Spleen (tissue), 11 donors: ENCODE measurements at regions not wholly inside any gene's neighbourhood (a gene's known extent, or its start where the extent isn't known, plus 50 kb on each side); places are given as distances from the start of the nearest gene placed in this dataset.

Experiments used
- DNase-seq: peaks from one replicate; pipeline ENCODE4 v3.0.0-alpha.2; 2020
- H3K27ac ChIP-seq, 8 donors: fragments of 200-600 bp; sonication (generic) in 7 of 8; 1 replicate in 4 of 8; 2 replicates in 4 of 8; pipeline versions ENCODE4 v1.5.0 to v1.8.0; 2016 to 2021; ENCODE audit warnings: inconsistent platforms in 4 of 8, mild to moderate bottlenecking in 4 of 8, moderate library complexity in 1 of 8
- H3K27me3 ChIP-seq, 7 donors: fragments of 200-600 bp; sonication (generic) in 6 of 7; replicated peaks in 1 of 7; 1 replicate in 4 of 7; 2 replicates in 3 of 7; pipeline versions ENCODE4 v1.5.0 to v1.8.0; 2016 to 2021; ENCODE audit warnings: inconsistent platforms in 3 of 7, mild to moderate bottlenecking in 1 of 7
- H3K36me3 ChIP-seq, 6 donors: fragments of 200-600 bp; sonication (generic) in 5 of 6; 1 replicate in 4 of 6; 2 replicates in 2 of 6; pipeline versions ENCODE4 v1.5.0 to v1.8.0; 2016 to 2021; ENCODE audit warnings: inconsistent platforms in 2 of 6
- H3K4me1 ChIP-seq, 6 donors: fragments of 200-600 bp; sonication (generic) in 5 of 6; 1 replicate in 3 of 6; 2 replicates in 3 of 6; pipeline versions ENCODE4 v1.5.0 to v1.8.0; 2016 to 2021; ENCODE audit warnings: inconsistent platforms in 3 of 6
- H3K4me3 ChIP-seq, 8 donors: fragments of 200-600 bp; sonication (generic) in 7 of 8; 1 replicate in 4 of 8; 2 replicates in 4 of 8; pipeline versions ENCODE4 v1.5.0 to v1.8.0; 2016 to 2021; ENCODE audit warnings: inconsistent platforms in 4 of 8, mild to moderate bottlenecking in 4 of 8, moderate library complexity in 2 of 8
- H3K9me3 ChIP-seq, 8 donors: fragments of 200-600 bp; sonication (generic) in 7 of 8; 1 replicate in 4 of 8; 2 replicates in 4 of 8; pipeline versions ENCODE4 v1.5.0 to v1.8.0; 2016 to 2021; ENCODE audit warnings: inconsistent platforms in 4 of 8
- POLR2A ChIP-seq, 3 donors: fragments of 450-650 bp; IDR thresholded peaks; one replicate each; pipeline ENCODE4 v1.5.1; 2017; ENCODE audit warnings: antibody characterized with exemption in 3 of 3, mild to moderate bottlenecking in 1 of 3
- POLR2AphosphoS5 ChIP-seq, 3 donors: sonication (generic); formaldehyde crosslinking; IDR thresholded peaks; one replicate each; pipeline ENCODE4 v1.5.1; 2017; ENCODE audit warnings: antibody characterized with exemption in 3 of 3
- WGBS, 5 donors: extraction: QIAGEN DNeasy Blood & Tissue Kit in 3 of 5; methylation state at CpG; one replicate each; pipeline versions ENCODE4 v1.1.5 to v1.1.7; 2013 to 2018; 5-methylcytosine and 5-hydroxymethylcytosine counted together
- intact Hi-C: fragments of 100-400 bp; cut with DNase I; formaldehyde crosslinking; loops from one replicate; pipeline ENCODE4 v1.15.0; 2023; ENCODE audit warnings: low total_unique reads
- TF ChIP-seq, protein P1 (sequence below), 11 experiments: fragments of 200-600 bp in 7 of 11; fragments of 450-650 bp in 4 of 11; sonication (generic) in 4 of 11; IDR thresholded peaks in 8 of 11; conservative IDR thresholded peaks in 3 of 11; 1 replicate in 7 of 11; 2 replicates in 4 of 11; pipeline versions ENCODE4 v1.4.0 to v1.8.0; 2016 to 2021; ENCODE audit warnings: antibody characterized with exemption in 11 of 11, inconsistent platforms in 4 of 11, mild to moderate bottlenecking in 1 of 11
- donor health status: healthy with polysubstance abuse.
- donor health status: DM: no; HTN: no; CAD: no; lungs with moderate emphysema.
- donor health status: DM: no; HTN: no; CAD: no.
- donor health status: Bipolar disorder and iron deficiency.
- donor health status: healthy.
- donor health status: DM: no; HTN: no; CAD: no.
- donor health status: DM: yes; HTN: yes; CAD: no.

DNA sequence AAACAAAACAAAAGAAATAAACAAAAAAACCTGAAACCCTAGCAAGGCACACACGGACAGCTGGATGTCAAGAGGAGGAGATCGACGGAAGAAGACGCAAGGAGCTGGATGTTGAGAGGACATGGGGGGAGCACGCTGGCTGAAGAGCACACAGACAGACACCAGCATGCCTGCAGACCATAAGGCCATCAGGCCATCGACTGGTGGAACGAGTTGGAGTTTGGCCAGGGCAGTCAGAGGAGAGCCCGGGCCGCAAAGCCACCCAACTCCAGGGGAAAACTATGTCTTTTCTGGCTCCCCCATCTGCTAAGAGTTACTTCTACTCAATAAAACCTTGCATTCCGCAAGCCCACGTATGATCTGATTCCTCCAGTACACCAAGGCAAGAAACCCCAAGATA lies 979.6 kb downstream of the PCDH17 start:
- intact Hi-C loops: no loop called here
- TF ChIP-seq POLR2AphosphoS5 (IDR thresholded peaks at IDR 0.05) (no peak), POLR2A (IDR thresholded peaks at IDR 0.05) (no peak)
- TF ChIP-seq, protein P1, sequence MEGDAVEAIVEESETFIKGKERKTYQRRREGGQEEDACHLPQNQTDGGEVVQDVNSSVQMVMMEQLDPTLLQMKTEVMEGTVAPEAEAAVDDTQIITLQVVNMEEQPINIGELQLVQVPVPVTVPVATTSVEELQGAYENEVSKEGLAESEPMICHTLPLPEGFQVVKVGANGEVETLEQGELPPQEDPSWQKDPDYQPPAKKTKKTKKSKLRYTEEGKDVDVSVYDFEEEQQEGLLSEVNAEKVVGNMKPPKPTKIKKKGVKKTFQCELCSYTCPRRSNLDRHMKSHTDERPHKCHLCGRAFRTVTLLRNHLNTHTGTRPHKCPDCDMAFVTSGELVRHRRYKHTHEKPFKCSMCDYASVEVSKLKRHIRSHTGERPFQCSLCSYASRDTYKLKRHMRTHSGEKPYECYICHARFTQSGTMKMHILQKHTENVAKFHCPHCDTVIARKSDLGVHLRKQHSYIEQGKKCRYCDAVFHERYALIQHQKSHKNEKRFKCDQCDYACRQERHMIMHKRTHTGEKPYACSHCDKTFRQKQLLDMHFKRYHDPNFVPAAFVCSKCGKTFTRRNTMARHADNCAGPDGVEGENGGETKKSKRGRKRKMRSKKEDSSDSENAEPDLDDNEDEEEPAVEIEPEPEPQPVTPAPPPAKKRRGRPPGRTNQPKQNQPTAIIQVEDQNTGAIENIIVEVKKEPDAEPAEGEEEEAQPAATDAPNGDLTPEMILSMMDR (IDR thresholded peaks at IDR 0.05 in 8 of 11, conservative IDR thresholded peaks at IDR 0.05 in 3 of 11): no peak
- Histone ChIP-seq H3K27ac (no peak overlapping the region), H3K4me1 (no peaks in the 10 kb centered on the region), H3K36me3 (no peaks in the 10 kb centered on the region), H3K27me3 (no peaks in the 10 kb centered on the region), H3K4me3 (no peak overlapping the region), H3K9me3 (peaks cover 0 to 36% (median 7%) of the 10 kb centered on the region in 8 donors)
- 89 to 97% (median 91%) methylated on average over 11 of the region's 11 CpGs for WGBS, 5 donors
- DNase-seq: no peak

DNA sequence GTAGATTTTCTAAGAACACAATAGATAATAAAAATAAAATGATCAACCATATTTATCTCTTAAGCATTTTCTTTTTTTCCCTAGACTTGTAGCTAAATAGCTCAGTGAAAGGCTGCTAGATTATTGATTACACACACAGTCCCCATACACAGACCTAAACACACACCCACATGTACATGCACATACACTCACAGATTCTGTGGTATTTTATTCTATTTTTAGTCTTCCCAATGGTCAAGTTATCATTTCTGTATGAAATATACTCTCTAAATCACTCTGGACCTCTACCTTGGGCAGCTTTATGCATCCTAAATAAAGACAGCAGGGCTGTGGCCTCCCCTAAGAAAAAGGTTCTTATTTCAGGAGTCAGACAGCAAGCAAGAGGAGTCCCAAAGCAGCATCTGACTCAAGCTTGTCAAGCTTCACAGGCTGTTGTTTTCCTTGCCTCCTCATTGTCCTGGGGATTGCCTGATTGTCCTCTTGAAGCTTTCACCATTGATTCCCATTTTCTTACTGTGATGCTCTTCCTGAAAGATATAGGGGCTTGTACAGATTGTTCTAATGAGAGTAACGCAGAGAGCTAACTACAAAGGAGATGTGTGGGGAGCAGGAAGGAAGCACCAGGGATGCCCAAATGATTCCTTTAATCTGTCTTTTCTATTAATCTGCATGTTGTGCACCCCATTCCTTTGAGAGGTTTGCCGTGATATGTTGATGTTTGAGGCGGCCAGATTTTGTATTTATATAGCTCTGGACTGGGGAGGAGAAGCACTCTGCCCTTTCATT lies 986.5 kb downstream of the PCDH17 start:
- intact Hi-C loops: no loop called here
- no peak for DNase-seq
- no peaks in the 10 kb centered on the region for H3K36me3 ChIP-seq
- TF ChIP-seq, protein P1 (IDR thresholded peaks at IDR 0.05 in 8 of 11, conservative IDR thresholded peaks at IDR 0.05 in 3 of 11): no peak
- TF ChIP-seq POLR2AphosphoS5 (IDR thresholded peaks at IDR 0.05) (no peak), POLR2A (IDR thresholded peaks at IDR 0.05) (no peak)
- H3K27ac ChIP-seq: no peak overlapping the region
- no peaks in the 10 kb centered on the region for H3K27me3 ChIP-seq
- H3K9me3 ChIP-seq: peaks cover 0 to 12% (median 5%) of the 10 kb centered on the region in 8 donors
- H3K4me3 ChIP-seq: no peak overlapping the region
- 80 to 96% (median 86%) methylated on average over 3 of the region's 3 CpGs for WGBS, 5 donors
- no peaks in the 10 kb centered on the region for H3K4me1 ChIP-seq

DNA sequence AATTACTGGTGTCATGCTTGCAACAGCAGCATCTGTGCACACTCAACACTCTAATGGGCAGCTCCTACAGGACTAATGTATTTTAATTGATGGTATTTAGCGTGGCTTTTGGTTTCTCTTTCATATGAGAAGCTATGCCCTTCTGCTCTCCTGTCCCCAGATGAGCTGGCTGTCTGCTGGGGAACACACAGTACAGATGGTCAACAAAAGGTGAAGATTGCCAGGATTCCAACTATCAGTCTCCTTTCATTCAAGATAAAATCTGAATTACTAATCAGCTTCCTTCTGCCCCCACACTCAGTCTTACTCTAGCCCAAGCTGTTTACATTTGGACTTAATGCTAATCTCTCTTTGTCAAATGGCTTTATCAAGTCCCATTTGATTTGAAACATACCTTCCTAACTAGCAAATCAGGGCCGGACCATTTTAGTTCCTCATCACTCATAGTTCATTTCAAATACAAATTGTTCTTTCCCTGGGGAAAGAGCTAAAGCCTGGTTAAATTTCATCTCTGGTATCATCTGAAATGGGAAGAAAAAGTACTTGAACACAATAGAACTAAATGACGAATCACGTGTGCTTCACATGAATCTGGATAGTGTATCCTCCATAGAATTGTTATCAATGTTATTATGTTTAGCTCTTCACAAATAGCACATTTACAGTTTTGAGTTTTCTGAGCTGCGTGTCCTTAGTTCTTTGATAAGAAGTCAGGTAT lies 988.0 kb downstream of the PCDH17 start:
- intact Hi-C loops: no loop called here
- peaks cover 0 to 3% (median 0%) of the 10 kb centered on the region in 8 donors for H3K9me3 ChIP-seq
- TF ChIP-seq POLR2A (IDR thresholded peaks at IDR 0.05): no peak
- TF ChIP-seq, protein P1 (IDR thresholded peaks at IDR 0.05 in 8 of 11, conservative IDR thresholded peaks at IDR 0.05 in 3 of 11): no peak
- no peaks in the 10 kb centered on the region for H3K36me3 ChIP-seq
- H3K4me3 ChIP-seq: no peak overlapping the region
- no peaks in the 10 kb centered on the region for H3K27me3 ChIP-seq
- WGBS, 5 donors: 72 to 88% (median 78%) methylated on average over 5 of the region's 5 CpGs
- no peak for DNase-seq
- no peak overlapping the region for H3K27ac ChIP-seq
- H3K4me1 ChIP-seq: no peaks in the 10 kb centered on the region

DNA sequence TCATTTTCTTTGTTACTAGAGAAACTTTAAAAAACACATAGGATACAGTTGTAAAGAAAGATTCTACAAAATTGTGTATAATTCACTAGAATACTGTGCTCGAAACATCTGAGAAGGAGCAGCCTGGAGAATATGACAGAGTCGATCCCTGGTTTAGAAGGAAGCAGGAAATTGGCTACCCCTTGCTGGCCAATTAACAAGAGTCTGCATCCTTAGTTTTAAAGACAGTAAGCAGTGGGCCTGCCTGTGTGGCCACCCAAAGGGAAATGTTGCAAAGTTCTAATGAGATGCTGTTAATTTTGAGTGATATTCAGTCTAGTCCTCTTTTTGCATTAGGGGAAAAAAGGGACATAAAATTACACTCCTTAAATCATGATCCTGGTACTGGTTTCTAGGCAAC lies 988.6 kb downstream of the PCDH17 start:
- no peaks in the 10 kb centered on the region for H3K36me3 ChIP-seq
- H3K27ac ChIP-seq: no peak overlapping the region
- TF ChIP-seq POLR2AphosphoS5 (IDR thresholded peaks at IDR 0.05) (no peak), POLR2A (IDR thresholded peaks at IDR 0.05) (no peak)
- TF ChIP-seq, protein P1 (IDR thresholded peaks at IDR 0.05 in 8 of 11, conservative IDR thresholded peaks at IDR 0.05 in 3 of 11): no peak
- 57 to 88% (median 76%) methylated on average over 2 of the region's 2 CpGs for WGBS, 5 donors
- intact Hi-C loops: no loop called here
- H3K27me3 ChIP-seq: no peaks in the 10 kb centered on the region
- no peak overlapping the region for H3K4me3 ChIP-seq
- H3K4me1 ChIP-seq: no peaks in the 10 kb centered on the region
- no peak for DNase-seq
- H3K9me3 ChIP-seq: peaks cover 0 to 5% (median under 1%) of the 10 kb centered on the region in 8 donors
